IMR-90 (cell line): ENCODE measurements at regions not wholly inside any gene's neighbourhood (a gene's known extent, or its start where the extent isn't known, plus 50 kb on each side); places are given as distances from the start of the nearest gene placed in this dataset.

Experiments used
- CTCF ChIP-seq: conservative IDR thresholded peaks from 2 replicates; pipeline ENCODE4 v1.5.1; 2012; ENCODE audit warnings: mild to moderate bottlenecking, low read depth, low read length, improper control_type of control experiment
- ELK1 ChIP-seq: fragments of 150-350 bp; IDR thresholded peaks from 2 replicates; pipeline ENCODE4 v1.6.1; 2016; ENCODE audit warnings: low read depth, mild to moderate bottlenecking, low read length, moderate library complexity, borderline replicate concordance
- MAFK ChIP-seq: IDR thresholded peaks from 2 replicates; pipeline ENCODE4 v1.6.1; 2012; ENCODE audit warnings: low read depth, low read length, improper control_type of control experiment
- MXI1 ChIP-seq: IDR thresholded peaks from 2 replicates; pipeline ENCODE4 v1.6.1; 2012; ENCODE audit warnings: low read depth, mild to moderate bottlenecking, low read length, moderate library complexity, borderline replicate concordance
- POLR2A ChIP-seq: IDR thresholded peaks from 2 replicates; pipeline ENCODE4 v1.6.1; 2012; ENCODE audit warnings: mild to moderate bottlenecking, low read depth, low read length
- RAD21 ChIP-seq: IDR thresholded peaks from 2 replicates; pipeline ENCODE4 v1.6.1; 2012; ENCODE audit warnings: low read length, improper control_type of control experiment
- RCOR1 ChIP-seq: IDR thresholded peaks from 2 replicates; pipeline ENCODE4 v1.6.1; 2012; ENCODE audit warnings: mild to moderate bottlenecking, low read length, improper control_type of control experiment; ENCODE audit not compliant: insufficient replicate concordance
- RFX5 ChIP-seq: IDR thresholded peaks from 2 replicates; pipeline ENCODE4 v1.8.0; 2012; ENCODE audit warnings: low read depth, mild to moderate bottlenecking, low read length, moderate library complexity
- SMC3 ChIP-seq: fragments of 150-350 bp; IDR thresholded peaks from 2 replicates; pipeline ENCODE4 v1.6.1; 2016; ENCODE audit warnings: low read depth, mild to moderate bottlenecking, antibody characterized with exemption, low read length, moderate library complexity
- USF2 ChIP-seq: fragments of 150-350 bp; IDR thresholded peaks from 2 replicates; pipeline ENCODE4 v1.6.1; 2017; ENCODE audit warnings: mild to moderate bottlenecking, antibody characterized with exemption, low read length, low read depth

- TF ChIP-seq CTCF (no peak), MXI1 (no peak), POLR2A (no peak), USF2 (no peak), RAD21 (no peak), ELK1 (no peak), RCOR1 (no peak), RFX5 (no peak), MAFK (no peak), SMC3 (no peak)
Measured at GRCh38 chr2:177074099-177074710, 138.4 kb upstream of the HNRNPA3 start.
